22Rv1 (cell line): ENCODE measurements at regions not wholly inside any gene's neighbourhood (a gene's known extent, or its start where the extent isn't known, plus 50 kb on each side); places are given as distances from the start of the nearest gene placed in this dataset.

Source experiments
- H3K27ac ChIP-seq: fragments of 450-650 bp; 2 replicates; pipeline ENCODE4 v1.5.1; 2017
- CTCF ChIP-seq: fragments of 450-650 bp; IDR thresholded peaks from 2 replicates; pipeline ENCODE4 v1.5.1; 2017; ENCODE audit warnings: mild to moderate bottlenecking
- ZFX ChIP-seq: fragments of 450-650 bp; IDR thresholded peaks from 2 replicates; pipeline ENCODE4 v1.6.1; 2017; ENCODE audit warnings: antibody characterized with exemption, borderline replicate concordance

DNA sequence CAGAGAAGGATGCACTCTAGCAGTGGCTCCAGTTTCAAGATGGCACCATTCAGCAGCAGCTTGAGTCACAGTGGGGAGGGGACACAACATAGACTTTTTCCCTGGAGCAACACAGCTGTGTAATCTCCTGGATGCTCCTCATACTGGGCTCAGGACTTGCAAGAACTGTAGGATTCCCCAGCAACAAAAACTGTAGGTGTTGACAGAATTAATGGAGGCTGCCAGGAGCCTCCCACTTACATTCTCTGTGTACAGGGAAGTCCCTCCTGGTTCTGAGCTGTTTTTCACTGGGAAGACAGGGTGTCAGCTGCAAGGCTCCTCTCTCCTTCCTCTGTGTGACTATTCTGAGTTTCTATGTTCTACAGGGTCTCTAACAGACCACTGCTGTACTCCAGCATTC lies 217.9 kb downstream of the KIF21A start:
- TF ChIP-seq CTCF (no peak), ZFX (no peak)
- H3K27ac ChIP-seq: no peak overlapping the region

DNA sequence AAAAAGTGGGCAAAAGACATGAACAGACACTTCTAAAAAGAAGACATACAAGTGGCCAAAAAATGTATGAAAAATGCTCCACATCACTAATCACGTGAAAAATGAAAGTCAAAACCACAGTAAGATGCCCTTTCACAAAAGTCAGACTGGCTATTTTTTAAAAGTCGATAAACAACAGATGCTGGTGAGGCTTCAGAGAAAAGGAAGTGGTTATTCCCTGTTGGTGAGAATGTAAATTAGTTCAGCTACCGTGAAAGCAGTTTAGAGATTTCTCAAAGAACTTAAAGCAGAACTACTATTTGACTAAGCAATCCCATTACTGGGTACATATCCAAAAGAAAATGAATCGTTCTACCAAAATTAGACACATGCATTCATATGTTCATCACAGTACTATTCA lies 237.0 kb downstream of the KIF21A start:
- no peak overlapping the region for H3K27ac ChIP-seq
- no peak for TF ChIP-seq CTCF
- no peak for TF ChIP-seq ZFX

DNA sequence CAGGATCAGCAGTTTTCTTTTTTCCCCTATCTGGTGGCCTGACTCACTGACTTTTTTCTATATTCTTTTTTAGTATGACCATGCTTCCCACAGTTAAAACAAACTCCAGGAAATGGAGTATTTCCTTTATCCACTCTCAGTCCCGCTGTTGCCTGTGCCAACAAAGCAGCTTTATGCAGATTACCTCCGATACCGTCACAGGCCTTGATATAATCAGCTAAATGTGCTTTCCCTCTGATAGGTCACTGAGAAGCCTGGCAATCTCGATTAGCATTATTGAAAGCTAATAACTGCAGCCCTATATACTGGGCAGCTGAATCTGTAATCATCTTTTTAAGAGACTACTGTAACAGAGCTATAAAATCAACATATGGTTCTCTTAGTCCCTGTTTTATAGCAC lies 243.6 kb downstream of the KIF21A start:
- no peak overlapping the region for H3K27ac ChIP-seq
- TF ChIP-seq ZFX (no peak), CTCF (no peak)

GRCh38 chr12:39188689-39189088 lies 254.2 kb downstream of the KIF21A start:
- no peak for TF ChIP-seq ZFX
- no peak overlapping the region for H3K27ac ChIP-seq

DNA sequence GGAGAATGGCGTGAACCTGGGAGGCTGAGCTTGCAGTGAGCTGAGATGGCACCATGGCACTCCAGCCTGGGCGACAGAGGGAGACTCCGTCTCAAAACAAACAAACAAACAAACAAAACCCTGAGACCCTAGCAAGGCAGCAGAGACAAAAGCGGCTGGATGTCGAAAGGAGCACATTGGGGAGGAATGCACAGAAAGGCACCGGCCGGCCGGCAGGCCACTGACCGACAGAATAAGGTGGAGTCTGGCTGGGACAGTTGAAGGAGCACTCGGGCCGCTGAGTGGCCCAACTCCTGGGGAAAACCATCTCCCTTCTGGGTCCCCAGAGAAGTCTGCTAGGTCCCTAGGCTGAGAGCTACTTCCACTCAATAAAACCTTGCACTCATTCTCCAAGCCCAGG lies 256.2 kb downstream of the KIF21A start:
- no peak overlapping the region for H3K27ac ChIP-seq
- TF ChIP-seq CTCF (no peak), ZFX (no peak)

- TF ChIP-seq CTCF (no peak), ZFX (no peak)
- H3K27ac ChIP-seq: no peak overlapping the region
Measured at GRCh38 chr12:39178837-39179236, 264.1 kb downstream of the KIF21A start.

DNA sequence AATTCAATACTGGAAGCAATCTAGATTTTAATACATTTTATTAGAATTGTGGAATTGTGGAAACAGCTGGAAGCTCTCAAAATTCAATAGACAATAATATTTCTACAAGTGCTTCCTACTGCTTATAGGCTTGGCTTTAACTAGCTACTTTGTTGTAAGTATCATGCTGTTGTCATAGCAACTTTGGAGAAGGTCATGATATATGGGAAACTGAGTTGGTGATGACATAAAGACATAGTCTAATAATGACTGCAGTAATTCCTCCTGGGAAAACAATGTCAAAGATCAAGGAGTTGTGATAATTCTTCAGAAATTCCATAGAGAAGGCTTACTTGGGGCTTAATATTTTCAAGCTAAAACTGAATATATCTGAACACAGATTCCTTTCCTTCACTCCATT lies 266.6 kb downstream of the KIF21A start:
- no peak for TF ChIP-seq CTCF
- no peak for TF ChIP-seq ZFX
- no peak overlapping the region for H3K27ac ChIP-seq

DNA sequence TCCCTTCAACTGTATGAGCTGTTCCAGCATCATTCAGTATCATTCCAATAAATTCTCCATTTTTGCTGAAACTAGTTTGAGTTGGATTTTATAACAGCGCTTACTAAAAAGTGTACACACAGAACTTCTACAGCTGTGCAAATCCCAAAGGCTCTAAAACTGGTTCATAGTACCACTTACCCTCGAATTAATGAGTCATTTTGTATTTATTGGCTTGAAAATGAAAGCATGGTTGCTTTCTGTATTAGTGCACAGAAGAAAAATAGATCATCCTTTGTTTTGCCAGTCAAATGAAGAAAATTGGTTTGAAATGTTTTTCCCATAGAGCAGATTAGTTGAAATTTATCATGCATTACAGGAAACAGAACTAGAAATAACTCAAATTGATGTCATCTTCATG lies 268.3 kb upstream of the CPNE8 start:
- TF ChIP-seq ZFX (no peak), CTCF (no peak)
- no peak overlapping the region for H3K27ac ChIP-seq
